GM21528 (cell line): ENCODE measurements at regions not wholly inside any gene's neighbourhood (a gene's known extent, or its start where the extent isn't known, plus 50 kb on each side); places are given as distances from the start of the nearest gene placed in this dataset.

ENCODE experiments used
- ATAC-seq: cut with Tn5 transposase; IDR thresholded peaks from one replicate; pipeline ENCODE4 v1.9.1; 2021; ENCODE audit warnings: mild to moderate bottlenecking, moderate library complexity; ENCODE audit not compliant: unreplicated experiment, low FRiP score

GRCh38 chr2:18754286-18754685 is 164.9 kb upstream of the NT5C1B start:
- ATAC-seq, result no peak

GRCh38 chr2:18753722-18754121 is 164.4 kb upstream of the NT5C1B start:
- ATAC-seq, result no peak

- ATAC-seq, result no peak
These were observed 163.5 kb upstream of the NT5C1B start for GRCh38 chr2:18752667-18753422.

GRCh38 chr2:18752022-18752493 is 162.7 kb upstream of the NT5C1B start:
- no peak for ATAC-seq

GRCh38 chr2:18750672-18751554 is 161.5 kb upstream of the NT5C1B start:
- no peak for ATAC-seq

- no peak for ATAC-seq
These were observed 160.7 kb upstream of the NT5C1B start for GRCh38 chr2:18749912-18750526.

GRCh38 chr2:18745431-18746272 is 156.3 kb upstream of the NT5C1B start:
- ATAC-seq, result no peak

- ATAC-seq, result no peak
These were observed 152.7 kb upstream of the NT5C1B start for GRCh38 chr2:18741895-18742732.

GRCh38 chr2:18741191-18741590 is 151.8 kb upstream of the NT5C1B start:
- ATAC-seq, result no peak

GRCh38 chr2:18740474-18740881 is 151.1 kb upstream of the NT5C1B start:
- no peak for ATAC-seq

- no peak for ATAC-seq
These were observed 142.3 kb upstream of the NT5C1B start for GRCh38 chr2:18731666-18732065.

- no peak for ATAC-seq
These were observed 135.2 kb upstream of the NT5C1B start for GRCh38 chr2:18724371-18725145.

GRCh38 chr2:18723219-18723618 is 133.8 kb upstream of the NT5C1B start:
- no peak for ATAC-seq

- no peak for ATAC-seq
These were observed 132.7 kb upstream of the NT5C1B start for GRCh38 chr2:18722101-18722500.

- ATAC-seq, result no peak
These were observed 131.9 kb upstream of the NT5C1B start for GRCh38 chr2:18721038-18721922.

GRCh38 chr2:18719978-18720775 is 130.8 kb upstream of the NT5C1B start:
- ATAC-seq, result no peak

GRCh38 chr2:18708203-18708715 is 118.9 kb upstream of the NT5C1B start:
- no peak for ATAC-seq
